GM18508 (cell line): ENCODE measurements at regions not wholly inside any gene's neighbourhood (a gene's known extent, or its start where the extent isn't known, plus 50 kb on each side); places are given as distances from the start of the nearest gene placed in this dataset.
"Not testable (repeated sequence)": the region's sequence is repeated elsewhere in the genome, so short reads cannot be mapped to it uniquely, and the experiment has no call there.

Experiments used
- ATAC-seq: cut with Tn5 transposase; IDR thresholded peaks from one replicate; pipeline ENCODE4 v1.9.1; 2021; ENCODE audit warnings: moderate number of reproducible peaks; ENCODE audit not compliant: insufficient read depth, unreplicated experiment

- no peak for ATAC-seq
Measured at GRCh38 chr17:71592431-71592830, 528.4 kb upstream of the SOX9 start.

- no peak for ATAC-seq
Measured at GRCh38 chr17:71593078-71593477, 527.7 kb upstream of the SOX9 start.

GRCh38 chr17:71599583-71599982 lies 521.2 kb upstream of the SOX9 start:
- ATAC-seq: not testable (repeated sequence)

GRCh38 chr17:71600137-71600789 lies 520.6 kb upstream of the SOX9 start:
- ATAC-seq: no peak

GRCh38 chr17:71601894-71602504 lies 518.8 kb upstream of the SOX9 start:
- no peak for ATAC-seq

GRCh38 chr17:71613996-71614395 lies 506.8 kb upstream of the SOX9 start:
- ATAC-seq: no peak

GRCh38 chr17:71615820-71616219 lies 505.0 kb upstream of the SOX9 start:
- ATAC-seq: no peak

- ATAC-seq: not testable (repeated sequence)
Measured at GRCh38 chr17:71617767-71618166, 503.1 kb upstream of the SOX9 start.

GRCh38 chr17:71625330-71625729 lies 495.5 kb upstream of the SOX9 start:
- ATAC-seq: no peak

- ATAC-seq: no peak
Measured at GRCh38 chr17:71628306-71628705, 492.5 kb upstream of the SOX9 start.

GRCh38 chr17:71631483-71631882 lies 489.3 kb upstream of the SOX9 start:
- no peak for ATAC-seq

GRCh38 chr17:71632328-71632727 lies 488.5 kb upstream of the SOX9 start:
- ATAC-seq: no peak

- no peak for ATAC-seq
Measured at GRCh38 chr17:71633391-71633849, 487.4 kb upstream of the SOX9 start.

GRCh38 chr17:71634376-71634775 lies 486.4 kb upstream of the SOX9 start:
- ATAC-seq: no peak

- ATAC-seq: no peak
Measured at GRCh38 chr17:71635187-71635586, 485.6 kb upstream of the SOX9 start.

GRCh38 chr17:71636644-71637043 lies 484.2 kb upstream of the SOX9 start:
- ATAC-seq: no peak

GRCh38 chr17:71638668-71639067 lies 482.2 kb upstream of the SOX9 start:
- ATAC-seq: no peak

GRCh38 chr17:71639865-71640264 lies 481.0 kb upstream of the SOX9 start:
- no peak for ATAC-seq

GRCh38 chr17:71646890-71647289 lies 473.9 kb upstream of the SOX9 start:
- ATAC-seq: not testable (repeated sequence)

- not testable (repeated sequence) for ATAC-seq
Measured at GRCh38 chr17:71648342-71648741, 472.5 kb upstream of the SOX9 start.

- no peak for ATAC-seq
Measured at GRCh38 chr17:71649941-71650350, 470.9 kb upstream of the SOX9 start.

- no peak for ATAC-seq
Measured at GRCh38 chr17:71655542-71655941, 465.3 kb upstream of the SOX9 start.
